Stimulated activated naive B cell treated with anti-CD40 and anti-IgM and Interleukin-4, amounts not matched to agents 10 μg/mL and 1 μg/mL and 100 μg/mL, for 72 hours (primary cell): ENCODE measurements at regions not wholly inside any gene's neighbourhood (a gene's known extent, or its start where the extent isn't known, plus 50 kb on each side); places are given as distances from the start of the nearest gene placed in this dataset.

ENCODE experiments used
- ATAC-seq, 2 donors: fragments of 150-1000 bp; cut with Tn5 transposase; replicated peaks; 2 replicates each; pipeline ENCODE4 v1.10.0; 2021; ENCODE audit warnings: moderate library complexity in 1 of 2
- DNase-seq: peaks from one replicate; pipeline ENCODE4 v3.0.0; 2021
- H3K27ac Mint-ChIP-seq: one replicate; pipeline ENCODE4 v1.8.0; 2022; ENCODE audit warnings: mild to moderate bottlenecking, mixed read lengths
- H3K27me3 Mint-ChIP-seq, 2 donors: one replicate each; pipeline ENCODE4 v1.8.0; 2022; ENCODE audit warnings: mixed read lengths in 2 of 2
- H3K36me3 Mint-ChIP-seq, 2 donors: one replicate each; pipeline ENCODE4 v1.8.0; 2022; ENCODE audit warnings: mixed read lengths in 2 of 2, mild to moderate bottlenecking in 1 of 2
- H3K4me1 Mint-ChIP-seq, 2 donors: one replicate each; pipeline ENCODE4 v1.8.0; 2022; ENCODE audit warnings: mixed read lengths in 2 of 2, mild to moderate bottlenecking in 1 of 2
- H3K4me3 Mint-ChIP-seq, 2 donors: one replicate each; pipeline ENCODE4 v1.8.0; 2022; ENCODE audit warnings: mild to moderate bottlenecking in 2 of 2, mixed read lengths in 2 of 2, moderate library complexity in 1 of 2
- H3K9me3 Mint-ChIP-seq, 2 donors: one replicate each; pipeline ENCODE4 v1.8.0; 2022; ENCODE audit warnings: mixed read lengths in 2 of 2, mild to moderate bottlenecking in 1 of 2

DNA sequence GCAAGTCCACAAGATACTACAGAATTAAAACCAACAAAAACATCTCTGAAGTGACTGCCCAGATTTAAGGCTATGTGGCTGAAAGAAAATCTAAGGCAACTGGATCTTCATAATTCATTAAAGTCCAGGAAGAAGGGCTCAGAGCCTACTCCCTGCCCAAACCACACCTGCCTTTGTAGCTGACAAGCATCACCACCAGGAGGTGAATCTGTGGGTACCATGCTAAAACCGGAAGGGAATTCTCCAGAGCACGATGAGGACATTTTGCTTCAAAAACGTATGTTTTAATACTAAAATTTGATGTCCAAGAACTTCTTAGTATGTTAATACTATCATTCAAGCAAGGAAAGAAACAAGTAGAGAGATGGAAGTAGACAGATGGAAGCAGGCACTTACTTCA is 495.9 kb upstream of the NECTIN3 start:
- H3K36me3 Mint-ChIP-seq: no peaks in the 10 kb centered on the region
- ATAC-seq (no peak), DNase-seq (no peak)
- peak overlapping the region; percentile 20 for H3K27ac Mint-ChIP-seq
- H3K9me3 Mint-ChIP-seq: no peaks in the 10 kb centered on the region
- no peaks in the 10 kb centered on the region for H3K4me1 Mint-ChIP-seq
- no peak overlapping the region for H3K4me3 Mint-ChIP-seq
- H3K27me3 Mint-ChIP-seq: no peaks in the 10 kb centered on the region

GRCh38 chr3:110576960-110577359 is 494.7 kb upstream of the NECTIN3 start:
- Mint-ChIP-seq H3K4me3 (no peak overlapping the region), H3K27me3 (no peaks in the 10 kb centered on the region), H3K9me3 (no peaks in the 10 kb centered on the region), H3K27ac (no peak overlapping the region), H3K4me1 (no peaks in the 10 kb centered on the region), H3K36me3 (no peaks in the 10 kb centered on the region)
- DNase-seq: no peak
- no peak for ATAC-seq

DNA sequence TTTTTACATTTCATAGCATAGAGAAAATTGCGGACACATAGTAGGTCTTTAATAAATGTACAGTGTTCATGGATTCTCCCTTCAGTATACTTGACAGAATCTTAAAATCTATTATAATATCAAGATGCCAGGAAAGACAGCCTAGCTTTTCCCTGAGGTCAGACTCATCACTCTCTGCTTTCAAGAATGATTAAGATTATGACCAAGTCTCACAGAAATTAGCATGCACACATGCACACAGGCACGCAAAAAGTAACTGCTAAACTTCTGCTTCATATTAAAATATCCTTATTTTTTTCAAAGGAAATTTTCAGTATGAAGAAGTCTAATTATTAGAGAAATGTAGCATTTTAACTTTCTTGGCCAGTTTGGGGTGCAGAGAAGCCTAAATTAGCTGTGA is 493.8 kb upstream of the NECTIN3 start:
- Mint-ChIP-seq H3K9me3 (no peaks in the 10 kb centered on the region), H3K4me3 (no peak overlapping the region), H3K27me3 (no peaks in the 10 kb centered on the region), H3K36me3 (no peaks in the 10 kb centered on the region), H3K27ac (no peak overlapping the region), H3K4me1 (no peaks in the 10 kb centered on the region)
- DNase-seq (no peak), ATAC-seq (no peak)

GRCh38 chr3:110579840-110580550 is 491.6 kb upstream of the NECTIN3 start:
- H3K4me3 Mint-ChIP-seq: no peak overlapping the region
- H3K27ac Mint-ChIP-seq: no peak overlapping the region
- ATAC-seq: no peak
- DNase-seq: no peak
- H3K9me3 Mint-ChIP-seq: no peaks in the 10 kb centered on the region
- no peaks in the 10 kb centered on the region for H3K27me3 Mint-ChIP-seq
- H3K36me3 Mint-ChIP-seq: no peaks in the 10 kb centered on the region
- H3K4me1 Mint-ChIP-seq: no peaks in the 10 kb centered on the region

DNA sequence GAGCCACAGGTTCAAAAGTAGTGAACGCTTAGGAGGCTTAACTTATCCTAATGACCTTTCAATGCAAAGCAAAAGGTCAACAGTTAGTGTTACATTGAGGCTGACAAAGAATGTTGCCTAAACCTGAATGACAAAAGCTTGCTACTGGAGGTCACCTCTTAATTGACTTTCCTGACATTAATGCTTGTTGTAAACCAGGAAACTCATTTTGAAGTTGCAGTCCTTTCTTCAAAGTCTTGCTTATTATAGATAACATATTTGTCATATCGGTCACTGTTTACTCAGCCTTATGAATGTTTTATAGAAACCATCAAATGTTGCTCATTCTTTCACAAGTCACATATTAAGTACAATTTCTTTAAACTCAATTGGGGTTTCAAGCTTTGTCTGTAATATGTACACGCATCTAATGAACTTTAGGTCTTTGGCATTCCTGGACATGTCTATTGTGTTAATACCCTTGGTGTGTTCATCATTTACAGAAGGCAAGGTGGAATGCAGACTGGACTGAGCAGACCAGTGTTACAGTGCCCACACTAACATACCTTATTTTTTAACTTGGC is 488.2 kb upstream of the NECTIN3 start:
- no peak overlapping the region for H3K4me3 Mint-ChIP-seq
- no peak overlapping the region for H3K27ac Mint-ChIP-seq
- no peak for DNase-seq
- H3K36me3 Mint-ChIP-seq: no peaks in the 10 kb centered on the region
- ATAC-seq: no peak
- H3K9me3 Mint-ChIP-seq: no peaks in the 10 kb centered on the region
- H3K4me1 Mint-ChIP-seq: no peaks in the 10 kb centered on the region
- no peaks in the 10 kb centered on the region for H3K27me3 Mint-ChIP-seq

DNA sequence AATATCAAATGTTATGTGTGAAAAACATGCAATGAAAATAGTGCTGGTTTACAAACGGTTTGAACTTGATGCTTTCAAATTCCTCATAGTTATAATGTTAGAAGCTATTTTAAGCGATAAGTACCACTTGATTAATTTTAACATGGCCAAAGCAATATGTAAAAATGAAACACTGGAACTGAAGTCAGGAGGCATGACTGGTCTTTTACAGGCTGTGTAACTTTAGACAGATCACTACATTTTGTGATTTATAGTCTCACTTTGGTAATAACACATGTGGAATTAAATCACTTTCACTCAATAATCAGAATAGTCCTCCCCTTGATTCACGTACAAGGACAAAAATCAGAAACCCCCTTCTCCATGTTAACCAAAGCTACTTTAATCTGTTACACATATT is 482.7 kb upstream of the NECTIN3 start:
- H3K9me3 Mint-ChIP-seq: peaks cover 0 to 3% of the 10 kb centered on the region in 2 donors
- H3K4me3 Mint-ChIP-seq: no peak overlapping the region
- no peak for DNase-seq
- H3K27ac Mint-ChIP-seq: no peak overlapping the region
- no peaks in the 10 kb centered on the region for H3K36me3 Mint-ChIP-seq
- no peaks in the 10 kb centered on the region for H3K27me3 Mint-ChIP-seq
- no peaks in the 10 kb centered on the region for H3K4me1 Mint-ChIP-seq
- no peak for ATAC-seq

- H3K36me3 Mint-ChIP-seq: no peaks in the 10 kb centered on the region
- DNase-seq: no peak
- H3K4me3 Mint-ChIP-seq: no peak overlapping the region
- no peak overlapping the region for H3K27ac Mint-ChIP-seq
- ATAC-seq: no peak
- H3K9me3 Mint-ChIP-seq: peaks cover under 1 to 6% of the 10 kb centered on the region in 2 donors
- H3K27me3 Mint-ChIP-seq: no peaks in the 10 kb centered on the region
- no peaks in the 10 kb centered on the region for H3K4me1 Mint-ChIP-seq
Measured at GRCh38 chr3:110589341-110589740, 482.3 kb upstream of the NECTIN3 start.

GRCh38 chr3:110593749-110594148 is 477.9 kb upstream of the NECTIN3 start:
- no peak overlapping the region for H3K4me3 Mint-ChIP-seq
- H3K27ac Mint-ChIP-seq: no peak overlapping the region
- H3K9me3 Mint-ChIP-seq: peaks cover 8 to 9% of the 10 kb centered on the region in 2 donors
- H3K4me1 Mint-ChIP-seq: no peaks in the 10 kb centered on the region
- ATAC-seq: no peak
- DNase-seq: no peak
- H3K36me3 Mint-ChIP-seq: no peaks in the 10 kb centered on the region
- H3K27me3 Mint-ChIP-seq: no peaks in the 10 kb centered on the region

GRCh38 chr3:110598847-110599490 is 472.6 kb upstream of the NECTIN3 start:
- Mint-ChIP-seq H3K36me3 (no peaks in the 10 kb centered on the region), H3K9me3 (peaks cover 6 to 8% of the 10 kb centered on the region in 2 donors), H3K27me3 (no peaks in the 10 kb centered on the region), H3K27ac (no peak overlapping the region), H3K4me1 (no peaks in the 10 kb centered on the region), H3K4me3 (no peak overlapping the region)
- DNase-seq (no peak), ATAC-seq (no peak)

GRCh38 chr3:110608566-110608965 is 463.1 kb upstream of the NECTIN3 start:
- Mint-ChIP-seq H3K27me3 (no peaks in the 10 kb centered on the region), H3K27ac (no peak overlapping the region), H3K36me3 (no peaks in the 10 kb centered on the region), H3K9me3 (peaks cover 0 to 4% of the 10 kb centered on the region in 2 donors), H3K4me3 (no peak overlapping the region), H3K4me1 (no peaks in the 10 kb centered on the region)
- ATAC-seq (no peak), DNase-seq (no peak)

- no peak for ATAC-seq
- Mint-ChIP-seq H3K9me3 (peaks cover 1 to 7% of the 10 kb centered on the region in 2 donors), H3K4me1 (no peaks in the 10 kb centered on the region)
Measured at GRCh38 chr3:110612045-110612444, 459.6 kb upstream of the NECTIN3 start.

DNA sequence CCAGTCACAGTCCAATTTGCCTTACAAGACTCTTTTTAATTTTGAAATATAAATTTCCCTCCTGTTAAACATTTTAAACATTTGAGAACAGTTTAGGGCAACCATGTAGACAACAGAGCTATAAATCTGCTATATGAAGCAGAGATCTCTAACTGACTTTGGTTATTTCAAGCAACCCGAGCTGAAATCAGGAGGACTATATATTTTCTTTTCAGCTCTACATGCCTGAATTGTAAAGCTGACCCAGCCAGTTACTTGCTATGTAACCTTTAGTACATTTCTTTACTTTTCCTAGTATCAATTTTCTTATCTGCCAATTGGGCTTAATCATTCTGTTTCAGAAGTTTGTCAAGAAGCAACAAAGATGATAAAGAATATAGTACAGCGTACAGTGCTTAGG is 457.4 kb upstream of the NECTIN3 start:
- Mint-ChIP-seq H3K27me3 (no peaks in the 10 kb centered on the region), H3K27ac (no peak overlapping the region), H3K36me3 (no peaks in the 10 kb centered on the region), H3K9me3 (peaks cover 1 to 3% of the 10 kb centered on the region in 2 donors), H3K4me1 (no peaks in the 10 kb centered on the region), H3K4me3 (no peak overlapping the region)
- ATAC-seq: no peak
- no peak for DNase-seq

More at GRCh38 chr3:110612045-110612444, 459.6 kb upstream of the NECTIN3 start:
- H3K36me3 Mint-ChIP-seq: no peaks in the 10 kb centered on the region
- H3K4me3 Mint-ChIP-seq: no peak overlapping the region
- no peaks in the 10 kb centered on the region for H3K27me3 Mint-ChIP-seq
- no peak for DNase-seq
- no peak overlapping the region for H3K27ac Mint-ChIP-seq

DNA sequence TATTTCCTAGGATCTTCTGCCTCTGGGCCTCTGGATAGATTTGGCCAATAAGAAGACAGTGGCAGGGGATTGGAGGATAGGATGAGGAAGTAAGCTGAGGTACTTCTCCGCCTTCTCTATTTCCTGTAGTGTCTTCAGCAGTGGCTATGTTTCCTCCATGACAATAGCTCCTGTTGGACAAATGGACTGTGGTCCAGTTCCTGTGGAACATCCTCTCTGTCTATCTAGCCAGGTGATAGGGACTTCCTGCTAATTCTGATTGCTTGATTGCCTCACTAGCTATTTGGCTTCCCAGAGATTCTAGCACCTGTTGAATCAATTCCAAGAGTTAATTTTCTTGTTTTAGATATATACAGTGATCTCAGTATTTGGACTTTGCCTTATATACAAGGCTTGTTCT is 456.2 kb upstream of the NECTIN3 start:
- Mint-ChIP-seq H3K9me3 (peaks cover 1 to 3% of the 10 kb centered on the region in 2 donors), H3K27me3 (no peaks in the 10 kb centered on the region), H3K4me3 (no peak overlapping the region), H3K36me3 (no peaks in the 10 kb centered on the region), H3K4me1 (no peaks in the 10 kb centered on the region), H3K27ac (no peak overlapping the region)
- DNase-seq: no peak
- no peak for ATAC-seq

- H3K36me3 Mint-ChIP-seq: no peaks in the 10 kb centered on the region
- peaks cover under 1 to 2% of the 10 kb centered on the region in 2 donors for H3K9me3 Mint-ChIP-seq
- no peaks in the 10 kb centered on the region for H3K27me3 Mint-ChIP-seq
- no peak overlapping the region for H3K27ac Mint-ChIP-seq
- H3K4me3 Mint-ChIP-seq: no peak overlapping the region
- DNase-seq (no peak), ATAC-seq (no peak)
- no peaks in the 10 kb centered on the region for H3K4me1 Mint-ChIP-seq
Measured at GRCh38 chr3:110618512-110619226, 452.9 kb upstream of the NECTIN3 start.

- H3K27ac Mint-ChIP-seq: no peak overlapping the region
- no peak for ATAC-seq
- no peaks in the 10 kb centered on the region for H3K36me3 Mint-ChIP-seq
- H3K4me3 Mint-ChIP-seq: no peak overlapping the region
- H3K4me1 Mint-ChIP-seq: no peaks in the 10 kb centered on the region
- no peaks in the 10 kb centered on the region for H3K27me3 Mint-ChIP-seq
- DNase-seq: no peak
- H3K9me3 Mint-ChIP-seq: no peaks in the 10 kb centered on the region
Measured at GRCh38 chr3:110620118-110620517, 451.5 kb upstream of the NECTIN3 start.
